ENCODE measurements at regions not wholly inside any gene's neighbourhood (a gene's known extent, or its start where the extent isn't known, plus 50 kb on each side); places are given as distances from the start of the nearest gene placed in this dataset.

DNA sequence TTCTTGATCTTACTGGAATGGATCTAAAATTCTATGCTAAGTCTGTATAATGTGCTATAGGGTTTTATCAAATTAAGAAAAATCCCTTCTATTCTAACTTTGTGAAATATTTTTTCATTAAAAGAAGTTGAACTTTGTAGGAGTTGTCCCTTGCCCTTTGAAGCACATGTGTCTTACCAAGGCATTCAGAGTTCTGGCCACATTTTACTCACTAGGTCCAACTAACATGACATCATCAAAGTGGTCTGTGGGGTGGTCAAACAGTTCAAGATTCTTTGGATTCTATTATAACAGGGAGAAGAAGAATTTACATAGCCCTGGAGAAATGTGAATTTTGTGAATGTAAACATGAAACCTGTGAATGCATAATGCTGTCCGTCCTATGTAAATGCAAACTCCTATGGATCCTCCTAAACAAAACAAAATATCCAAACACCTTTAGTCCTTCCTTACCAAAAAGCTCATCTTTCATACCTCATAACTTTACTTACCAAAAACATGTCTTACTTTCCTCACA is 88.7 kb downstream of the EBNA1BP2 start:
- no peak overlapping the region for H3K4me3 ChIP-seq (ENCODE audit: low read length)
- no peak for DNase-seq (ENCODE audit: low read depth)
- TF ChIP-seq, protein P1, sequence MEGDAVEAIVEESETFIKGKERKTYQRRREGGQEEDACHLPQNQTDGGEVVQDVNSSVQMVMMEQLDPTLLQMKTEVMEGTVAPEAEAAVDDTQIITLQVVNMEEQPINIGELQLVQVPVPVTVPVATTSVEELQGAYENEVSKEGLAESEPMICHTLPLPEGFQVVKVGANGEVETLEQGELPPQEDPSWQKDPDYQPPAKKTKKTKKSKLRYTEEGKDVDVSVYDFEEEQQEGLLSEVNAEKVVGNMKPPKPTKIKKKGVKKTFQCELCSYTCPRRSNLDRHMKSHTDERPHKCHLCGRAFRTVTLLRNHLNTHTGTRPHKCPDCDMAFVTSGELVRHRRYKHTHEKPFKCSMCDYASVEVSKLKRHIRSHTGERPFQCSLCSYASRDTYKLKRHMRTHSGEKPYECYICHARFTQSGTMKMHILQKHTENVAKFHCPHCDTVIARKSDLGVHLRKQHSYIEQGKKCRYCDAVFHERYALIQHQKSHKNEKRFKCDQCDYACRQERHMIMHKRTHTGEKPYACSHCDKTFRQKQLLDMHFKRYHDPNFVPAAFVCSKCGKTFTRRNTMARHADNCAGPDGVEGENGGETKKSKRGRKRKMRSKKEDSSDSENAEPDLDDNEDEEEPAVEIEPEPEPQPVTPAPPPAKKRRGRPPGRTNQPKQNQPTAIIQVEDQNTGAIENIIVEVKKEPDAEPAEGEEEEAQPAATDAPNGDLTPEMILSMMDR (IDR thresholded peaks at IDR 0.05; ENCODE audit: insufficient read depth, low read depth, low read length, missing control alignments), result no peak

GRCh38 chr1:43082740-43083139 is 89.3 kb downstream of the EBNA1BP2 start:
- DNase-seq (ENCODE audit: low read depth), result no peak
- H3K4me3 ChIP-seq (ENCODE audit: low read length), result no peak overlapping the region

GRCh38 chr1:43077273-43077672 is 94.8 kb downstream of the EBNA1BP2 start:
- H3K4me3 ChIP-seq (ENCODE audit: low read length), result no peak overlapping the region
- TF ChIP-seq, protein P1 (IDR thresholded peaks at IDR 0.05; ENCODE audit: insufficient read depth, low read depth, low read length, missing control alignments), result no peak
- DNase-seq (ENCODE audit: low read depth), result peak; percentile 71

More at GRCh38 chr1:43082740-43083139, 89.3 kb downstream of the EBNA1BP2 start:
- TF ChIP-seq, protein P1 (IDR thresholded peaks at IDR 0.05; ENCODE audit: insufficient read depth, low read depth, low read length, missing control alignments), result no peak

DNA sequence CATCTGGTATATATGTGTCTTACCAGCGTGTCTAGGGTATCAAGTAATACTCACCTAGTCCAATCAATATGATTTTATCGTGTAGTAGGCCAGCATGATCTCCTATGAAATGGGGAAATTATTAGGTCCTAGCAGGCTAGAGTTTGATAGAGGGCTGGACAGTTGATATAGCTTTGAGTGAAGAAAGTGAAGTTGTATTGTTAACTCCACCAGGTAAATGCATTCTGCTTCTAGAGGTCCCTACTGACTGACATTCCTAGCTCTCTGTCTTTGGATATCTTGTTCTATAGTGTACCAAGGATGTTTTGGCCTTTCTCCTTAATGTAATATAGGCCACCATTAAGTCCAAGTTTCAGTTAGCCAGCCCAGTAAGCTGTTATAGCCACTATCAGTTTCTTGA is 97.4 kb downstream of the EBNA1BP2 start:
- no peak for DNase-seq (ENCODE audit: low read depth)
- no peak overlapping the region for H3K4me3 ChIP-seq (ENCODE audit: low read length)
- TF ChIP-seq, protein P1 (IDR thresholded peaks at IDR 0.05; ENCODE audit: insufficient read depth, low read depth, low read length, missing control alignments), result no peak

- TF ChIP-seq, protein P1 (IDR thresholded peaks at IDR 0.05; ENCODE audit: insufficient read depth, low read depth, low read length, missing control alignments), result peak; percentile 34
- peak; percentile 44 for DNase-seq (ENCODE audit: low read depth)
These were observed 97.8 kb downstream of the EBNA1BP2 start for GRCh38 chr1:43074244-43074643.

DNA sequence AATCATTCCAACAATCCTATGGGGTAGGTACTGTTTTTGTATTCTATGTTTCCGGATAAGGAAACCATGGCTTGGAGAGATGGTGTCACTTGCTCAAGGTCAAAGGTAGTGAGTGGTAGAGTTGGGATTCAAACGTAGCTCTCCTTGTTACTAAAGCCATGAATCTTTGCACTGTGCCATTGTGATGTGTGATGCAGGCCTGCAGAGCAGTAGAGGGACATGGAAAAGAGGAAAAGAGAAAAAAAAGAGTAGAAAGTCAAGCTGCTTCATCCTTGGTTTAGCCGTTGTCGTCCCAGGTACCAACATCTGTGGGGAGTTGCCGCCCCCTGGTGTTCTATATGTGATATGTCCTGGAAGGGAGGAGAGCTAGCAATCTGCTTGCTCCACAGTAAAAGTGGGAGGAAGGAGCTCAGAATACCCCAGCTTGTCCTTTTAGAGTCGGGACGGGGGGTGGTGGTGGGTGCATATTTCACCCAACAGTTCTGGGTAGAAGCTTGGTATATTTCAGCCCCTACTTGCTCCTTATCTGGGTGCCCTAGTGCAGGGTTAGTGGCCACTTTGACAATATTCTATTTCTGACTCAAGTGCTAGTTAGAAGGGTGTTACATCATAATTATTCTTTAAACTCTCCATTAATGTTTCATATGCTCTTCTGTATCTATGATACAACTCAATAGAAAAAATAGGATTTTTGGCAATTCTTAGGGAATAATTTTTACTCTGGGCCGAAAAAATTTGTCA is 98.4 kb downstream of the EBNA1BP2 start:
- TF ChIP-seq, protein P1 (IDR thresholded peaks at IDR 0.05; ENCODE audit: insufficient read depth, low read depth, low read length, missing control alignments), result peak; percentile 79
- peak; percentile 81 for DNase-seq (ENCODE audit: low read depth)
- no peak overlapping the region for H3K4me3 ChIP-seq (ENCODE audit: low read length)

More at GRCh38 chr1:43074244-43074643, 97.8 kb downstream of the EBNA1BP2 start:
- H3K4me3 ChIP-seq (ENCODE audit: low read length), result no peak overlapping the region

Measured in epithelial cell of esophagus (primary cell).